NCI-H146 treated with DMSO at 0.1 percent for 48 hours (cell line): ENCODE measurements at regions not wholly inside any gene's neighbourhood (a gene's known extent, or its start where the extent isn't known, plus 50 kb on each side); places are given as distances from the start of the nearest gene placed in this dataset.

Experiments used
- DNase-seq: peaks from one replicate; lab custom pipeline; 2025; ENCODE audit not compliant: unreplicated experiment; lab: John Stamatoyannopoulos, UW

DNA sequence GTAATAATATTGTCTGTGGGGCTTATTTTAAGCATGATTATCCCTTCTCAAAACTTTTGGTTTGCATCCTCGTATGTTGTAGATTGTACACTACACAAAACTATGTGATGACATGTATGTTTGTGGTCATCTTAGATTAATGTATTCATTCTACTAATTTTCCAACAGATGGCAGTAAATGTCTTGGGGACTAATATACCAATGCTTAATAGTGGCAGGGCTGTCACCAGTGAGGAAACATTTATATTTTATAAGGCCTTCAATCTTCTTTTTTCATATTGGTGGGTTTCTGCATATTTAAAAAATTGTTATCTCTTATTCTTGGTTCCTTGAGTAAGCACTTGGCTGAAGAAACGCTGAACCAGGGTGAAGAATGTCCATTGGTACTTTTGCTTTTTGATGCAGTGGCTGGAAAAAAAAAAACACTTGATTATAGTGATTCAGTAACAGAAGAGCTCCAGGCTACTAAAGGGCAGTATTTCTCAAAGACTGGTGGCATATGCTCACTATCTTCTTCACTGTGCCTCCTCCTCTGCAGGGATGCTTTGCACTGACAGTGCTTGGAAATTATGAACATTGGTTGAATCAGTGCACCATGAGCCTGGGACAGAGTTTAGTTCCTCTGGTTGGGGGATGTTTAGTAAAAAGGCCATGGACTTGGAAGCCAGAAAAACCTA is 530.3 kb downstream of the RASEF start:
- DNase-seq, result peak; percentile 11

DNA sequence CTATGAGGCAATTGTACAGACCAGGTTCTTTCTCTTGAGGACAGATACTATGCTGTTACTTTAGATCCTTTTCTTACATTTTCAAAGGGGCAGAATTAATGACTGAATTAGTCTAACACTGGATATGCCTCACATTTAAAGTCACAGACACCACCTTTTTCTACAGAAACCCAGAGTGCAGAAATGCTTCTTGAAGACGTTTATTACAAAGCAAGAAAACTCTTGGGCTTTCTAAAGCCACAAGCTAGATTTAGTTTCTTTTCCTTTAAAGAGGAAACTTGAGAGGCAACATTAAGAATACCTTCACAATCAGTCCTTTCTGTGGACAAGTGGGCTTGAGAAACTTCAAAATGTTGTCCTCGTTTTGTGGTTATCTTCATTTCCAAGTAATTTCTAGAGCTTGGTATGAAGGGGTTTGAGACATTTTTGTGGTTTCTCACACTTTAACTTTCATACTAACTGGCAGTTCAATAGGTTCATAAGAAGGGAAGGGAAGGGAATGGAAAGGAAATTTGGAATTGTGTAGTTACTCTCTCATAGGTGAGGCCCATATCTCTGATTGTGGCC is 527.4 kb downstream of the RASEF start:
- no peak for DNase-seq

DNA sequence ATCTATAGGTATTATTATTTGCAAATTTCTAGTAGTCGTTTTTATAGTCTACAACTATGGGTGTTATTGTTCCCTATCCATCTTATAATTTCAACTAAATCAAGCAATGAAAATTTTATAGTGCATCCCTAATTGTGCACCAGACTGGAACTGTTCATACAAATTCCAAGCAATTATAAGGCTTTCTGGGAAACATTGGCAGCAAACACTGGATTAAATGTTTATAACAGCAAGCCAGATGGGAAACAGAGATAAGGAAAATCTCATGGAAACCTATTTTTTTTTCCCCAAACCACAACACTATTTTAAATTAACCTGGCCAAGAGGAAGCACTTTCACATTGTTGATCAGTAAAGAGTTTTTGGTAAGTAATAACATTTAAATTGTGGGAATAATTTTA is 524.3 kb downstream of the RASEF start:
- DNase-seq, result no peak

DNA sequence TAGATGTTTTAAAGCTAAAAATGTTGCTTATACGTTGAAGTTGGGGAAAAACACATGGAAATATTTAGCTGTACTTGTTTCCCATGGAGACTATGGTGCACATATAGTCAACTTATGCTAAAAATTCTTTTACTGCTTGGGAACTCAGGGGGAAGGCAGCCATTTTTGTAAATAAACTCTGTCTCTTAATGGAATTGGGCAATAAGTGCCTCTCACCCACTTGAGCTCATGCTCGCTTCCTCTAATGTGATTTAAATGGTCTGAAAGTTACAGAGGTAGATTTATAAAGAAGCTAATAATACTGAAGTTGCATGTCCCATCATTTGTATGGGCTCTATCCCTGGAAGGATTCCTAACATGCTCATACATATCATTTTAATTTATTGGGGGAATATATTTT is 523.8 kb downstream of the RASEF start:
- DNase-seq, result no peak

DNA sequence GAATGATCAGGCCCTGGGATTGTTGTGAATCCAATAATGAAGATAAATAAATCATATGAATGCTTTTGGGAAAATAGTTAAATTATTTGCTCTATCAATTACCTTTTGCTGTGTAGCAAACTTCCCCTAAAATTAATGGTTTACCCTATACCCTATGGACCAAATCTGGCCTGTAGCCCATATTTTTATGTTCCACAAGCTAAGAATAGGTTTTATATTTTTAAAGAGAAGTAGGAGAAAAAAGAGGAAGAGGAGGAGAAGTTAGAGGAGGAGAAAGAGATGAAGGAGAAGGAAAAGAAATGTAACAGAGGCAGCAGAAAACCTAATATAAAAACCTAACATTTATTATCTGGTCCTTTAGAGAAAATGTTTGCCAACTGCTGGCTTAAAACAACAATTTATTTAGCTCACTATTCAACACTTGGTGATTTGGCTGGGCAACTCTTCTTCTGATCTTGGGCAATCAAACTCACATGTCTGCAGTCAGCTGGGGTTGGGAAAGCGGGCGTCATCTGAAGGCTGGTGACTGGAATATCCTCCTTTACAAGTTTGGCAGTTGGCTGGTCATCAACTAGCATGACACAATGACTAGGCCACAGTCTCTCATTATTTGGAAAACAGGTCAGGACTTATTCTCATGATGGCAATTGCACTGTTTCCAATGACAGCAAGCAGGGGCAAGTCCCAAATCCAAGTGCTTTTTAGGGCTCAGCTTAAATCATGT is 522.9 kb downstream of the RASEF start:
- DNase-seq, result no peak

DNA sequence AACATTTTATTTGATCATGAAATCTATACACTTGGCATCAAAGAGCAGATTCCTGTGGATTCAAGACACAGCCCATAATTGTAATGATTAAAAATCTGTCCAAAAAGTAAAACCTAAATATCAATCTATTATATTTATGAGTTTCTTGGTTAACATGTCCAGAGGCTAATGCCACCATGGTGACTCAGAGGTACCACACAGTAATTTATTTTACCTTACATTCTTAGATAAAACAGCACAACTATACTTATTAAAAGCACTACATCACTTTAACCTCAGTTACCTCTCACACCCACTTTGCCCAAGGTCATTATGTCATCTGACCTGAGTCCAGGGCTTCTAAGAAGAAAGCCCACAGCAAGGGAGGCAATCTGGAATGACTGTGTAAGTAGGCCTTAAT is 519.2 kb downstream of the RASEF start:
- no peak for DNase-seq

DNA sequence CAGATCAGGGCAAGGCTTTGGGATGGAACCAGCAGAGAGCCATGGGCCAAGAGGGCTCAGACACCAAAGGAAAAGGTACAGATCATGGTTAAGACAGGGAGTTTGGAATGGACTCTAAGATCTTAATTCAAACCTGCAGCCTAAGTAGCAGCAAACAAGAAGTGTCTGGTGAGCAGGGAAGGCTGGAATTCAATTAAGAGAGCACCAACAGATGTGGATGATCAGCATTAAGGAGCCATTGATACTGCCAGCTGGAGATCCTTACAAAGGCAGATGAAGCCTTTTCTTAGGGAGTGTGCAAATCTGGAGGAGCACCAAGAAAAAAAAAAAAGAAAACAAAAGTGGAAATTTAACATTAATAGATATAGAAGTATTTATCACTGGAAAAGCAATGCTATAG is 516.8 kb downstream of the RASEF start:
- no peak for DNase-seq

DNA sequence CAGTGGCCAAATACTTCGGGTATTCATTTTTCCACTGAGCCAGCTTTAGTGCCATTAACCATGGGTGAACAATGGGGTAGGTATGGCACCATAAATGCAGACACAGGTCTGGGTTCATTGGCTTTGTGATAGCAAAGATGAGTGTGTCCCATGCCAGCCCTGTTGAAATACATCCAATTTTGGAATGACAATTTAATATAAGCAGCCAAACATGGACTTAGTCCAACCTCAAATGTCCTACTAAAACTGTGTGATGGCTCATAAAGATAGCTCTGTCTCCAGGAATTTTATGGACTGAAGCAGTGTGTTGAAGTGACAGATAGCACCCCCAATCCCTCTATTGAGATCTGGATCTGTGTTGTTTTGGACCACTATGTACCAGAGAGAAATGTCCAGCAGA is 514.9 kb downstream of the RASEF start:
- no peak for DNase-seq

DNA sequence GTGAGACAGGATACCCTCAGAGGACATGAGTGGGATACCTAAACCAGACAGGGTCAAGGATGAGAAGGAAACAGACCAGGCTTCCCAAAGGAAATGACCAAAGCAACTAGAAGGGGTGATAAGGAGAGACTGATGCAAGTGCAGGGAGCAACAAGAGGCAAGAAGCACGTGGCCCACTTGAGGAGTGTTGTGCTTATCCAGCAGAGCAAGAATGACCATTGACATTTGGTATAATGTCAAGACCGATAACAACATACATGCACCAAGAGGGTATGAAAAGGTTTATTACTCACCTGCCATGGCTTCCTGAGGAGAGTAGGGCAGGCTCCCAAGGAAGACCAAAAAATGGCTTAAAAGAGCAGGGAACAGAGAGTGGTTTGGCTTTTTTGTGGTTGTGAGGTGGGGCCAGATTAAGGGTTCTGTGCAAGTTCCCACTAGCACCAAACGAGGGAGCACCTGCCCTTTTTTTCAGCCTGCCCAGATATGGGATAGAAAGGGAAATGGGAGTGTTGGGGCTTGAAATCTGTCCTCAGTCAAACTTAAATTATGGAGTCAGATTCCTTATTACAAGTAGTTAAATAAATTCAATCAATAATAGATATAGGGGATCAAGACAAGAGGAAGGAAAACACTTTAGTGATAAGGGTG is 513.6 kb downstream of the RASEF start:
- DNase-seq, result no peak

DNA sequence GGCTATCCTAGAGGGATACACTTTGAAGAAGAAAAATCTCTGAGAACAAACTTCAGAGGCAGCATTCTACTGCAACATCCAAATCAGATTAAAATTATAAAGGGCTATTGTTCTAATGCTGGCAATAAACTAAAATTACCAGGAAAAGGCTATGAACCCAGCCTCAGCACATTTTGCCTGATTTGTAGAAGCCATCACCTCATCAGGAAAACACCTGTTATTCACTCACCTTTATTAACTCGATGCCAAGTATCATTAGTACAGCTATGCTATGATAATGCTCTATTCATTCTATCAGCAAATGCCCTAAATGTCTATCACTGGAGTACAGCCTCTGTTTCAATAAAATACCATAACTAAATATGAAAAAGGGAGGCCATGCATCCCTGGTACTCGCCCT is 510.2 kb downstream of the RASEF start:
- DNase-seq, result no peak

DNA sequence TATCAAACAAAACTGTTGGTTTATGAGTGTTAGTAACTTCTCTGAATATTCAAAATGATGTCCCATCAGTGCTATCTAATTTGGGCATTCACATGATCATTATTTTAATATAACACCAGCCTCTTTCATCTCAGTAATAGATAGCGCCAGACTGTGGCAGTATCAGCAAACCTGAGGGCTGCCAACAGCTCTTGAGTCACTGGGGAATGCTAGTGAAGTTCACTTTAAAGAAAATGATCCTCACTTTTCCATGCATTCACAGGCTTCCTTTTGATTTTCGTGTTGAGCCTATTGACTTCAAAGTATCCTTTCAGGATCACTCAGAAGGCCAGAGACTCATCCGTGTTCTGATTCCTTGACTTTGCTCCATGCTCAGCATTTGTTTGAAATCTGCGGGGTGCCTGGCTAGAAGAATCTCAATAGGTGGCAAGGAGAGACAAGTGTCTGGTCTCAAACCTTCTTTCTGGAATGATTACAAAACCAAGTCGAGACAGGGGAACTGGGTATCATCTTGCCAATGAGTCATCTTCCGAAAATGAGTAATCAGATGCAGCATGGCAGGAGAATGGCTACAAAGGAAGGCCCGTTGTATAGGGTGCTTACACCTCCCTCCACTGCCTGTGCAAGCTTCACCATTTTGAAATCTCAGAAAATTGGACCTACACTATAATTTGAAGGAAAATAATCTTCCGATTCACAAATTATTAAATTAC is 509.1 kb downstream of the RASEF start:
- DNase-seq, result no peak

DNA sequence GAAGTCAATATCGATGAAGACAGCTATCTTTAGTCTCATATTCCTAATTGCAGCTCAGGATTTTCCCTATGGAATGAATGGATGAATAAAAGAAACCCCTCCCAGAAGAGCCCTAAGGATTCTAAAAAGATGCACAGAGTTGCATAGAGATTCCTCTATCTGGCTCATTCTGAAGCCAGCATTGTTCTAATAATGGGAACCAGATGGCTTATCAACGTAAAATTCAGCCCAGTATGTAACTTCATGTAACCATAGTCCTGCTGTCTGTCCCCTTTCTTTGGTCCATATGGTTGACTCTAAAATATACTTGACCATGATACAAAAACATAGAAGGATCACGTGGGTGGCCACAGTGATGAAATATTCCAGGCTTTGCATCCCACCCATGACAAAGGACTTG is 508.6 kb downstream of the RASEF start:
- no peak for DNase-seq

DNA sequence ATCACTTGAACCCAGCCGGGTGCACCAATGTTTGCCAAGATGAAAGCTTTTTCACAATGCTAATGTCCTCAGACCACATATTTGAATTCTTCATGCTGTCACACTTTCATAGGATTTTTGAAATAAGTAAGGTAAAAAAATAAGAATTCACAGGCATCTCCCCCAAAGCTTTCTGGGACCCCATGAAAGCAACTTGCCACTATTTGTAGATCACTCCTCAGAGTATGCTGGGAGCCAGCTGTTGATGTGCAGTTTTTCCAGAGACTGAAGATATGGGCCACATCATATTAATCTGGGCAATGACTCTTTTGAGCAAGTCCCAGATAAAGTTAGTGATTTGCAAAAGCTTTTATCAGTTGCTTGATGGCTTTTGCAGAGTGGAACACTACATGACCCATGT is 507.9 kb downstream of the RASEF start:
- DNase-seq, result no peak

DNA sequence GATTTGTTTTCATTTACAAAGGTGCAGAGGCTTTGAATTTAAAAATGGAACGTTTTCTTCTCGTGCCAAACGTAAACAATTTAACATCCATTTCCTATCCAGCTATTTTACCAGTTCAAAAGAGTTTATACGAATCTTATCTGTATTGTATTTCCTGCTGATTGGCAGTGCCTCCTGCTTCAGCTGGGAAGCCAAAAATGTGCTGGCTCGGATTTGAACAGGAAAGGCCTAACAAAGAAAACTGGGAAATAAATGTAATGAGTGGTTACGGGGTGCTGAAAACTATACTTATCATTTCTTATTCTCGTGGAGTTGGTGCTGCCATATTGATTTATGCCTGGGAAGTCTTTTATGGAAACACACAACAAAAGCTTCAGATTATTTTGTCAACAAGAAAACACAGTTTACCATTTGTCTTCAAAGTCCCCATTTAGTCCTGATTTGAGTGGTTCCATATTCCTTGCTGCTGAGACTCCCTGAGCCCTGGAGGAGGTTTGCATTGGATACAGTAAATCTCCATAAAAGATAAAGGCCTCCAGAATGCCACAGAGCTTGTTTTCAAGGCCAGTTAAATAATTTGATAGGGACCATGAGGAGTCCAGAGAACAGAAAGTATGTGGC is 507.4 kb downstream of the RASEF start:
- DNase-seq, result no peak

DNA sequence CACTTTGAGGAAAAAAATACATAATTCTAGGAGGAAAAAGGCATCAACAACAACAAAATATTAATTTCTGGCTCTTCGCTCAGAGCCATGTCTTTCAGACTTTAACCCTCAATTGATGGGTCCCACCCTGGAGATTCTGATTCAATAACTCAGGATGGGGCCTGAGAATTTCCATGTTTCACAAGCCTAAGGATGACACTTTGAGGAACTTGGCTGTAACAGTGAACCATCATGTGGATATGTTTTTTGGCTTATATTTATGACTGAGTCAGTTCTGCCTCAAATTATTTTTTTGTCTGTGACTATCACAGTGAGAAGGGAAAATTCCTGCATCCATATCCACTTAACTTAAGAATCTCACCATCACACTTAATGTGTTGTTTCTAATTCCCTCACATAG is 504.6 kb downstream of the RASEF start:
- no peak for DNase-seq

DNA sequence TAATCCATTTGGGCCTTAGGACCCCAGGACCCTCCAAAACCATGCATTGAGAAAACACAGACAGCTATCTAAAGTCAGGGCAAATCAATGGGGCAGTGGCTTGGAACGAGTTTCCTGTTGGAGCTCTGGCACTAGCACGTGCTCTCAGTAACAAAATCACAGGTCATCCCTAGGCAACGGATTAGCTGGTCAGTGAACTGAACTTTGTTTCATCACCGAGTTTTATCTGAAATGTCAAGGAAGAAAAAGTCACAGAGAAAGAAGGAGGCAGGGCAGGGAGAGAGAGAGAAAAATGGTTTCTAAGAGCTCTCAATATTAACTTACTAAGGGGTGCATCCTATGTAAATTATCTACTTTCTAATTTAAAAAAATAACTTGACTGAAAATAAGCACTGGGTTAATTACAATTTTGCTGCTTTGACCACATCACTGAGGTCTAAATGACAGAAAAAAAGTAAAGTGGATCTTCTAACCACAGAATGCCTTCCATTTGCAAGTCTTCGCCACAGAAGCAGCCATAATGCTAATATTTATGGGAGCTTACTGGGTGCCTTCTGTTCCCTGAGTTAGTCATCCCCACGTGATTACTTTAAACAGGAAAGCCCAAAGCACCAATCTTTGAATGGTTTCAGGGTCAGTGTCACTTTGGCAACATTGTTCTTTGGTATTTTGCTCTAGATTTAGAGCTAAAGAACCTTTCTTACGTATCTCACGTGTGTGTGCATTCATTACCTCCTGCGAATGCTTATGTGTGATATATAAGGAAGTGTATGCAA is 503.9 kb downstream of the RASEF start:
- no peak for DNase-seq

DNA sequence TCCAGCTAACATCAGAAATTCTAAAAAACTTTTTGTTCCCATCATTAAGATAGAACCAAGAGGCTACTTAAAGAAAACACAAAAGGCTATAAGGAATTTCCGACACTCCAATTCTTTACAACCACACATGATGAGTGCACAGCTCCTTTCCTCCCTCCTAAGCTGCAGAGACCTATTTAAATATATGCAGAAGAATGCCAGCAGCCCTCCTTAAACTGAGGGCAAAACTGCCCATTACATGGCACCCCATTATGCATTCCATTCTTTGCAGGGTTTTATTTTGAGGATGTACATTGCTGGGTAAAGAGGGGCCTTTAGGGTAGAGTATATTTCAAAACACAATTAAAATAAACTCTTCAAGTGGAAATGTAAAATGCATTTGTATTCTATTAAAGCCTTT is 502.9 kb downstream of the RASEF start:
- no peak for DNase-seq

DNA sequence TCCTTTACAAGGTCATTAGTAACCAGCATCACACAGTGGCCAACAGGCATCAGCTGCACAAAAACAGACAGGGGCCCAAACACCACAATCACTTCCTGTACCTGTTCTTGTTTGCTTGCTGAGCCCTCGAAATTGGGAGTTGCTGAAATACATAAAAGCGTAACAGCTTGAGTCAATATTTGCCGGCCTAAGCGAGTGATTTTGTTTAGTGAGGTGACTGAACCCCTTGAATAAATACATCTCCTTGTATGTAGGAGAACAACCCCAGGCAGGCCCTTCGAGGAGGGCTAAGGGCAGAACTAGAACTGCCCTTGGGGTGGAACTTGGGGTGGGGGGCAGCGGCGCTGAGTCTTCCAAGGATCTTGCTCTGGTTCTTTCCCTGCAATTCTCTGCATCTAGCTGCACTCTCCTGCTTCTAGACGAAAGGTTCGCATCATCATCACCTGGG is 502.5 kb downstream of the RASEF start:
- peak; percentile 64 for DNase-seq

DNA sequence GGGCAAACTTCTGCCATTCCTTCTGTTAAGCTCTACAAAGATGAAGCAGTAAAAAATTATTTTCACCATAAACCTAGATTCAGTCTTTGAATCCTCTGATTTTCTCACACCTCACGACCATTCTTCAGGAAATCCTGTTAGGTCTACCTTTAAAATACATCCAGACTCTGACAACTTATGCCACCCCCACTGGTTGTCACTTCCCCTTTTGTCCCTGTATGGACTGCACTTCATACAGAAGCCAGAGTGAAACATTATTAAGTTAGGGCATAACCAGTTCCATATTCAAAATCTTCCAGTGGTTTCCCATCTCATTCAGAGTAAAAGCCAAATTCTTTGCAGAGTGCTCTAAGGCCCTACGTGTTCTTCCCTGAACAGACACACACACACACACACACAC is 499.8 kb downstream of the RASEF start:
- DNase-seq, result no peak

DNA sequence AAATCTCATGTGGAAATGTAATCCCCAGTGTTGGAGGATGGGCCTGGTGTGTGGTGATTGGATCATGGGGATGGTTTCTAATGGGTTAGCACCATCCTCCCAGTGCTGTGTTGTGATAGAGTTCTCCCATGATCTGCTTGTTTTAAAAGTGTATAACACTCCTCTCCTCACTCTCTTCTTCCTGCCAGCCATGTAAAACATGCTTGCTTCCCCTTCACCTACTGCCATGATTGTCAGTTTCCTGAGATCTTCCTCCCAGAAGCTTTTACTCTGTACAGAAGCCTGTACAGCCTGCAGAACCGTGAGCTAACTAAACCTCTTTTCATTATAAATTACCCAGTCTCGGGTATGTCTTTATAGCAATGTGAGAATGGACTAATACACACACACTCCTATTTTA is 499.1 kb downstream of the RASEF start:
- DNase-seq, result no peak
